ENCODE measurements at regions not wholly inside any gene's neighbourhood (a gene's known extent, or its start where the extent isn't known, plus 50 kb on each side); places are given as distances from the start of the nearest gene placed in this dataset.
"Not testable (repeated sequence)": the region's sequence is repeated elsewhere in the genome, so short reads cannot be mapped to it uniquely, and the experiment has no call there.

DNA sequence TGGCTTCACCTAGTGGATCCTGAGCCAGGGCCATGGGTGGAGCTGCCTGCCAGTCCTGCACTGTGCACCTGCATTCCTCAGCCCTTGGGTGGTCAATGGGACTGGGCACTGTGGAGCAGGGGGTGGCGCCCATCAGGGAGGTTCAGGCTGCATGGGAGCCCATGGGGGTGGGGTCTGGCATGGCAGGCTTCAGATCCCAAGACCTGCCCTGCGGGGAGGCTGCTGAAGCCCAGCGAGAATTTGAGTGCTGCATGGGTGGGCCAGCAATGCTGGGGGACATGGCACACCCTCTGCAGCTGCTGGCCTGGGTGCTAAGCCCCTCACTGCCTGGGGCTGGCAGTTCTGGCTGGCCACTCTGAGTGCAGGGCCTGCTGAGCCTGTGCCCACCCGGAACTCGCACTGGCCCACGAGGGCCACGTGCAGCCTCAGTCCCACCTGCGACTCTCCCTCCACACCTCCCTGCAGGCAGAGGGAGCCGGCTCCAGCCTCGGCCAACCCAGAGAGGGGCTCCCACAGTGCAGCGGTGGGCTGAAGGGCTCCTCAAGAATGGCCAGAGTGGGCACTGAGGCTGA is 270.0 kb downstream of the CENPC start:
- POLR2A ChIA-PET (ENCODE audit: low non-redundant PET), result no interaction called here
- no peaks in the 10 kb centered on the region for H3K4me1 ChIP-seq (ENCODE audit: insufficient read depth, low read length, poor library complexity, severe bottlenecking)
- TF ChIP-seq EZH2 (IDR thresholded peaks at IDR 0.05; ENCODE audit: borderline replicate concordance, low read depth, low read length, poor library complexity, severe bottlenecking), result no peak
- TF ChIP-seq, protein P1, sequence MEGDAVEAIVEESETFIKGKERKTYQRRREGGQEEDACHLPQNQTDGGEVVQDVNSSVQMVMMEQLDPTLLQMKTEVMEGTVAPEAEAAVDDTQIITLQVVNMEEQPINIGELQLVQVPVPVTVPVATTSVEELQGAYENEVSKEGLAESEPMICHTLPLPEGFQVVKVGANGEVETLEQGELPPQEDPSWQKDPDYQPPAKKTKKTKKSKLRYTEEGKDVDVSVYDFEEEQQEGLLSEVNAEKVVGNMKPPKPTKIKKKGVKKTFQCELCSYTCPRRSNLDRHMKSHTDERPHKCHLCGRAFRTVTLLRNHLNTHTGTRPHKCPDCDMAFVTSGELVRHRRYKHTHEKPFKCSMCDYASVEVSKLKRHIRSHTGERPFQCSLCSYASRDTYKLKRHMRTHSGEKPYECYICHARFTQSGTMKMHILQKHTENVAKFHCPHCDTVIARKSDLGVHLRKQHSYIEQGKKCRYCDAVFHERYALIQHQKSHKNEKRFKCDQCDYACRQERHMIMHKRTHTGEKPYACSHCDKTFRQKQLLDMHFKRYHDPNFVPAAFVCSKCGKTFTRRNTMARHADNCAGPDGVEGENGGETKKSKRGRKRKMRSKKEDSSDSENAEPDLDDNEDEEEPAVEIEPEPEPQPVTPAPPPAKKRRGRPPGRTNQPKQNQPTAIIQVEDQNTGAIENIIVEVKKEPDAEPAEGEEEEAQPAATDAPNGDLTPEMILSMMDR (conservative IDR thresholded peaks at IDR 0.05; ENCODE audit: low read depth, low read length), result no peak
- H3K36me3 ChIP-seq (ENCODE audit: insufficient read depth, low read length, poor library complexity, severe bottlenecking), result no peaks in the 10 kb centered on the region
- intact Hi-C loops (cut with micrococcal nuclease; ENCODE audit: unreplicated experiment), result no loop called here
- DNase-seq (ENCODE audit: low spot score), result no peak
- BruUV-seq (replicated peaks), result no TSS peak
- no peak overlapping the region for H3K4me3 ChIP-seq (ENCODE audit: low read depth, low read length, poor library complexity, severe bottlenecking)
- no peaks in the 10 kb centered on the region for H3K27me3 ChIP-seq (replicated peaks; ENCODE audit: insufficient read depth, low read depth, low read length, poor library complexity)
- CTCF ChIA-PET, result no interaction called here
- H3K9me3 ChIP-seq (ENCODE audit: low read depth, low read length, poor library complexity, severe bottlenecking), result no peaks in the 10 kb centered on the region
- no peak overlapping the region for H3K27ac ChIP-seq (ENCODE audit: low read depth, low read length, poor library complexity, severe bottlenecking)

DNA sequence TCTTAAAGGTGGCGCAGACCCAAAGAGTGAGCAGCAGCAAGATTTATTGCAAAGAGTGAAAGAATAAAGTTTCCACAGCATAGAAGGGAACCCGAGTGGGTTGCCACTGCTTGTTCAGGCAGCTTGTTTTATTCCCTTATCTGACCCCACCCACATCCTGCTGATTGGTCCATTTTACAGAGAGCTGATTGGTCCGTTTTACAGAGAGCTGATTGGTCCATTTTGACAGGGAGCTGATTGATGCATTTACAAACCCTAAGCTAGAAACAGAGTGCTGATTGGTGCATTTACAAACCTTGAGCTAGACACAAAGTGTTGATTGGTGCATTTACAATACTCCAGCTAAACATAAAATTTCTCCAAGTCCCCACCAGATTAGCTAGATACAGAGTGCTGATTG is 270.6 kb downstream of the CENPC start:
- DNase-seq (ENCODE audit: low spot score); H3K36me3 ChIP-seq (ENCODE audit: insufficient read depth, low read length, poor library complexity, severe bottlenecking); CTCF ChIA-PET; H3K9me3 ChIP-seq (ENCODE audit: low read depth, low read length, poor library complexity, severe bottlenecking); H3K27ac ChIP-seq (ENCODE audit: low read depth, low read length, poor library complexity, severe bottlenecking); POLR2A ChIA-PET (ENCODE audit: low non-redundant PET); H3K27me3 ChIP-seq (replicated peaks; ENCODE audit: insufficient read depth, low read depth, low read length, poor library complexity); intact Hi-C loops (cut with micrococcal nuclease; ENCODE audit: unreplicated experiment); H3K4me1 ChIP-seq (ENCODE audit: insufficient read depth, low read length, poor library complexity, severe bottlenecking); BruUV-seq (replicated peaks); H3K4me3 ChIP-seq (ENCODE audit: low read depth, low read length, poor library complexity, severe bottlenecking): not testable (repeated sequence)

DNA sequence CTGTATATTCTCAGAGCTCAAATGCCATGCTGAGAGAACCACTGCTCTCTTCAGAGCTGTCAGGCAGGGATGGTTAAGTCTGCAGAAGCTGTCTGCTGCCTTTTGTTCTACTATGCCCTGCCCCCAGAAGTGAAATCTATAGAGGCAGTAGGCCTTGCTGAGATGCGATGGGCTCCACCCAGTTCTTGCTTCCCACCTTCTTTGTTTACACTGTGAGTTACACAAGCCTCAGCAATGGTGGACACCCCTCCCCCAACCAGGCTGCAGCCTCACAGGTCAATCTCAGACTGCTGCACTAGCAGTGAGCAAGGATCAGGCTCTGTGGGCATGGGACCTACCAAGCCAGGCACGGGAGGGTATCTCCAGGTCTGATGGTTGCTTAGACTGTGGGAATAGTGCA is 271.6 kb downstream of the CENPC start:
- intact Hi-C loops (cut with micrococcal nuclease; ENCODE audit: unreplicated experiment), result no loop called here
- CTCF ChIA-PET, result no interaction called here
- DNase-seq (ENCODE audit: low spot score), result no peak
- Histone ChIP-seq H3K36me3 (ENCODE audit: insufficient read depth, low read length, poor library complexity, severe bottlenecking) (no peaks in the 10 kb centered on the region), H3K27ac (ENCODE audit: low read depth, low read length, poor library complexity, severe bottlenecking) (no peak overlapping the region), H3K27me3 (replicated peaks; ENCODE audit: insufficient read depth, low read depth, low read length, poor library complexity) (no peaks in the 10 kb centered on the region), H3K9me3 (ENCODE audit: low read depth, low read length, poor library complexity, severe bottlenecking) (no peaks in the 10 kb centered on the region), H3K4me1 (ENCODE audit: insufficient read depth, low read length, poor library complexity, severe bottlenecking) (no peaks in the 10 kb centered on the region), H3K4me3 (ENCODE audit: low read depth, low read length, poor library complexity, severe bottlenecking) (no peak overlapping the region)
- BruUV-seq (replicated peaks), result no TSS peak
- POLR2A ChIA-PET (ENCODE audit: low non-redundant PET), result no interaction called here
- TF ChIP-seq, protein P1 (conservative IDR thresholded peaks at IDR 0.05; ENCODE audit: low read depth, low read length), result no peak
- no peak for TF ChIP-seq EZH2 (IDR thresholded peaks at IDR 0.05; ENCODE audit: borderline replicate concordance, low read depth, low read length, poor library complexity, severe bottlenecking)

DNA sequence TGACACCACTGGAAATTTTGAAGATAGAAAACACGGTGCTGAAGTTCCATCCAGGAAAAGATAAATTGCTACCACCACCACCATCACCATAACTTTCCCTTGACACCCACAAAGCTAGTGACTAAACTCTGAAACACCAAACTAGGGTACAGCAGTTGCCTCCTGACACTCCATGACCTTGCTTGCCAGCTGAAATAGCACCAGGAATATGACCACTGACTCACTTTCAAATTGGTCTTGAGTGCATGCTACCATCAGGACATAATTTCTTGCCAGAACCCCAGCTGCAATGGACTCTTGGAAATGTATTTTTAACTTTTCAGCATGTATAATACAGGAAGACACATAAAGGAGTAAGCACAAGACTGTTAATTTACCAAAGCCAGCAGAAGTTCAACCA is 283.3 kb downstream of the CENPC start:
- Histone ChIP-seq H3K36me3 (ENCODE audit: insufficient read depth, low read length, poor library complexity, severe bottlenecking) (no peaks in the 10 kb centered on the region), H3K27ac (ENCODE audit: low read depth, low read length, poor library complexity, severe bottlenecking) (no peak overlapping the region), H3K4me1 (ENCODE audit: insufficient read depth, low read length, poor library complexity, severe bottlenecking) (no peaks in the 10 kb centered on the region), H3K9me3 (ENCODE audit: low read depth, low read length, poor library complexity, severe bottlenecking) (no peaks in the 10 kb centered on the region), H3K4me3 (ENCODE audit: low read depth, low read length, poor library complexity, severe bottlenecking) (no peak overlapping the region), H3K27me3 (replicated peaks; ENCODE audit: insufficient read depth, low read depth, low read length, poor library complexity) (no peaks in the 10 kb centered on the region)
- intact Hi-C loops (cut with micrococcal nuclease; ENCODE audit: unreplicated experiment), result no loop called here
- CTCF ChIA-PET, result no interaction called here
- POLR2A ChIA-PET (ENCODE audit: low non-redundant PET), result no interaction called here
- no TSS peak for BruUV-seq (replicated peaks)
- no peak for TF ChIP-seq EZH2 (IDR thresholded peaks at IDR 0.05; ENCODE audit: borderline replicate concordance, low read depth, low read length, poor library complexity, severe bottlenecking)
- TF ChIP-seq, protein P1 (conservative IDR thresholded peaks at IDR 0.05; ENCODE audit: low read depth, low read length), result no peak
- no peak for DNase-seq (ENCODE audit: low spot score)
